ENCODE measurements at regions not wholly inside any gene's neighbourhood (a gene's known extent, or its start where the extent isn't known, plus 50 kb on each side); places are given as distances from the start of the nearest gene placed in this dataset.

DNA sequence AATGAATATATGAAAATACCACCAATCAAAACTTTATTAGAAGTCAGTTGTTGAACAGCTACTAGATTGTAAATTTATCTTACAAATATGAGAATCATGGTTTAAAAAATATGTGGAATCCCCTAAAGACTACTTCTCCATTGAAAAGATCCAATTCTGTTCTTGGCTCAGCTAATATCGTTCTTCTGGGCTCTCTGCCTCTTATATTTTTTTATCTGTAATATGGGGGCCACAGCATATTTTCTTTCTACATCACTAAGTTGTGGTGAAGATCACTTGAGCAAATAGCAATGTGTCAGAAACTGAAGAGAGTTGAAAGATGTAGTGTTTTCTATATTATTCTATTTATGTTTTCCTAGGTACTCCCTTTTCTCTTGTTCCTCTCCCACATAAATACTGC, 198.1 kb downstream of the FZD1 start:
- H3K27me3 ChIP-seq (ENCODE audit: control insufficient read depth, insufficient read depth, low read length): no peaks in the 10 kb centered on the region
- DNase-seq (ENCODE audit: low read depth, low spot score): no peak
- TF ChIP-seq, protein P1, sequence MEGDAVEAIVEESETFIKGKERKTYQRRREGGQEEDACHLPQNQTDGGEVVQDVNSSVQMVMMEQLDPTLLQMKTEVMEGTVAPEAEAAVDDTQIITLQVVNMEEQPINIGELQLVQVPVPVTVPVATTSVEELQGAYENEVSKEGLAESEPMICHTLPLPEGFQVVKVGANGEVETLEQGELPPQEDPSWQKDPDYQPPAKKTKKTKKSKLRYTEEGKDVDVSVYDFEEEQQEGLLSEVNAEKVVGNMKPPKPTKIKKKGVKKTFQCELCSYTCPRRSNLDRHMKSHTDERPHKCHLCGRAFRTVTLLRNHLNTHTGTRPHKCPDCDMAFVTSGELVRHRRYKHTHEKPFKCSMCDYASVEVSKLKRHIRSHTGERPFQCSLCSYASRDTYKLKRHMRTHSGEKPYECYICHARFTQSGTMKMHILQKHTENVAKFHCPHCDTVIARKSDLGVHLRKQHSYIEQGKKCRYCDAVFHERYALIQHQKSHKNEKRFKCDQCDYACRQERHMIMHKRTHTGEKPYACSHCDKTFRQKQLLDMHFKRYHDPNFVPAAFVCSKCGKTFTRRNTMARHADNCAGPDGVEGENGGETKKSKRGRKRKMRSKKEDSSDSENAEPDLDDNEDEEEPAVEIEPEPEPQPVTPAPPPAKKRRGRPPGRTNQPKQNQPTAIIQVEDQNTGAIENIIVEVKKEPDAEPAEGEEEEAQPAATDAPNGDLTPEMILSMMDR (IDR thresholded peaks at IDR 0.05; ENCODE audit: low read depth, low read length): no peak
- H3K4me3 ChIP-seq (ENCODE audit: low read depth, low read length): no peak overlapping the region
- ChIA-PET POLR2A (no interaction called here), CTCF (no interaction called here)
- no peaks in the 10 kb centered on the region for H3K9me3 ChIP-seq (ENCODE audit: control insufficient read depth, insufficient read depth, low read length)
- no peak overlapping the region for H3K27ac ChIP-seq (ENCODE audit: low read depth, low read length)

DNA sequence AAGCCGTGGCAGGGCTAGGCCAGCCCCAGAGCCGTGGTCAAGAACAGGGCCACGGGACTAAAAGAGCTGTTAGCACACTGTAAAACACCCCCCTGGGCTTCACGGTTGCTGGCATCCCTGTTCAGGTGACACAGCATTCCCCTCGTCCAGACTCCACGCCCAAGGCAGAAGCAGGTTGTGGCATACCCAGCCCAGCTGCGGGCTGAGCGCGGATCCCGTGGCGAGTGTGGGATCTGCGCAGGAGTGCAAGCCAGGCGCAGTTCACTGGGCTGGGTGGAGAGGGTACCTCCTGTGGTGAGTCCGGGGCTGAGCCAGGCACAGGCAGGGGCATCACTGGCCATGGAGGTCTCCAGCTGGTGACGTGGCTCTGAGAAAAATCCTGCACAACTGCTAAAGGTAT, 199.1 kb downstream of the FZD1 start:
- ChIA-PET POLR2A (no interaction called here), CTCF (no interaction called here)
- Histone ChIP-seq H3K27ac (ENCODE audit: low read depth, low read length) (no peak overlapping the region), H3K27me3 (ENCODE audit: control insufficient read depth, insufficient read depth, low read length) (no peaks in the 10 kb centered on the region), H3K9me3 (ENCODE audit: control insufficient read depth, insufficient read depth, low read length) (no peaks in the 10 kb centered on the region), H3K4me3 (ENCODE audit: low read depth, low read length) (no peak overlapping the region)
- TF ChIP-seq, protein P1 (IDR thresholded peaks at IDR 0.05; ENCODE audit: low read depth, low read length): no peak
- no peak for DNase-seq (ENCODE audit: low read depth, low spot score)

DNA sequence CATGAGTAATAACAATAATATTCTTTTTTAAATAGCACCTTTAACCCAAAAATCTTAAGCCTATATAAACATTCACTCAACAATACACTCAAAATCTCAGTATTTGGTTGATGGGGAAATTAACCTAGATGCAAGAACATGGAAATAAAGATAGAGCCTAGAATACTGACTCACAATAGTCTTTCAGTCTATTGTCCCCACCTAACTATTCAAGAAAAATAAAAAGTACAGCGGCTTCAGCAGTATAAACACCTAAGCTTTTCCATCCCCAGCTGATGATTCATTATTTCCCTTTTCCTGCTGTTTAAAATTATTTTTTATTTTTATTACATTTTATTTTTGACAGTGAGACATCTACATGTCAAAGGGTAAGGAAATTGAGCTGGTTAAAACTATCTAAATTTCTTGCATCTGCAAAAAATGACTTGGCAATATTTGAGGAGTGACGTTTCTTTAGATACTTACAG, 201.4 kb downstream of the FZD1 start:
- no peak for DNase-seq (ENCODE audit: low read depth, low spot score)
- H3K27me3 ChIP-seq (ENCODE audit: control insufficient read depth, insufficient read depth, low read length): no peaks in the 10 kb centered on the region
- TF ChIP-seq, protein P1 (IDR thresholded peaks at IDR 0.05; ENCODE audit: low read depth, low read length): no peak
- POLR2A ChIA-PET: no interaction called here
- CTCF ChIA-PET: no interaction called here
- no peak overlapping the region for H3K27ac ChIP-seq (ENCODE audit: low read depth, low read length)
- H3K9me3 ChIP-seq (ENCODE audit: control insufficient read depth, insufficient read depth, low read length): no peaks in the 10 kb centered on the region
- H3K4me3 ChIP-seq (ENCODE audit: low read depth, low read length): no peak overlapping the region

DNA sequence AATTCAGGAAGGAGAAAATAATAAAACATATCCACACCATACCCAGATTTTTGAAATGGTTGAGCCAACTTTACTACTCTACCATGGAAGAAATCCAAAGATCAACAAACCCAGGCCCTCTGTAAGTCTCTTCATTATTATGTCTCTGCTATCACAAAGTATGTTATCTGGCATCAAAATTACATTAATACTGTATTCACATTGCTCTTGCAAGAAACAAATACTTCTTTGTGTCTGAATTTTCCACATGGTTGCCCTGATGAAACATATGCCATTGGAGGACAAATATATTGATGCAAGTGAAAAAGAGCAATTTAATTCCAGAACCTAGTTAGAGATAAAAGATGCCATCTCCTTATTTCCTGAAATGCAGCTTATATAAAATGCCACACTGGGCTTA, 204.0 kb downstream of the FZD1 start:
- no peaks in the 10 kb centered on the region for H3K27me3 ChIP-seq (ENCODE audit: control insufficient read depth, insufficient read depth, low read length)
- ChIA-PET CTCF (no interaction called here), POLR2A (no interaction called here)
- no peak overlapping the region for H3K27ac ChIP-seq (ENCODE audit: low read depth, low read length)
- TF ChIP-seq, protein P1 (IDR thresholded peaks at IDR 0.05; ENCODE audit: low read depth, low read length): no peak
- no peak for DNase-seq (ENCODE audit: low read depth, low spot score)
- no peak overlapping the region for H3K4me3 ChIP-seq (ENCODE audit: low read depth, low read length)
- H3K9me3 ChIP-seq (ENCODE audit: control insufficient read depth, insufficient read depth, low read length): no peaks in the 10 kb centered on the region

DNA sequence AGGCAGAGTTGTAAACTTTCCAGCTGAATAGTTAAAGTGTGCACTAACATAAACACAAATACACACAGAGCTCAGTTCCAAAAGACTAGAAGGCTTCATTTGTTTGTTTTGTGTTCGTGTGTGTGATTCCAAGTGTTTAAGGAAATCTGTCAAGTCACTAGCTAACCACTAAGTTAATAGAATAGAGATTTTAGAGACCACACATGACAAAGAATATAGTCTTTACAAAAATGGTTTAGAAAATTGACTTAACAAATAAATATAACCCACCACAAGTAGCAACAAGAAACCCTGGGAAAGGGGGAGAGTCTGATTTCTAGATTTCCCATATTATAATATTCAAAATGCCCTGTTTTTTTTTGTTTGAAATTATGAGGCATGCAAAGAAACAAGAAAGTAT, 209.4 kb downstream of the FZD1 start:
- ChIA-PET CTCF (no interaction called here), POLR2A (no interaction called here)
- TF ChIP-seq, protein P1 (IDR thresholded peaks at IDR 0.05; ENCODE audit: low read depth, low read length): no peak
- no peaks in the 10 kb centered on the region for H3K27me3 ChIP-seq (ENCODE audit: control insufficient read depth, insufficient read depth, low read length)
- no peak overlapping the region for H3K4me3 ChIP-seq (ENCODE audit: low read depth, low read length)
- H3K9me3 ChIP-seq (ENCODE audit: control insufficient read depth, insufficient read depth, low read length): no peaks in the 10 kb centered on the region
- DNase-seq (ENCODE audit: low read depth, low spot score): no peak
- H3K27ac ChIP-seq (ENCODE audit: low read depth, low read length): no peak overlapping the region

Data from AG04450 (cell line).